ENCODE measurements at regions not wholly inside any gene's neighbourhood (a gene's known extent, or its start where the extent isn't known, plus 50 kb on each side); places are given as distances from the start of the nearest gene placed in this dataset.

DNA sequence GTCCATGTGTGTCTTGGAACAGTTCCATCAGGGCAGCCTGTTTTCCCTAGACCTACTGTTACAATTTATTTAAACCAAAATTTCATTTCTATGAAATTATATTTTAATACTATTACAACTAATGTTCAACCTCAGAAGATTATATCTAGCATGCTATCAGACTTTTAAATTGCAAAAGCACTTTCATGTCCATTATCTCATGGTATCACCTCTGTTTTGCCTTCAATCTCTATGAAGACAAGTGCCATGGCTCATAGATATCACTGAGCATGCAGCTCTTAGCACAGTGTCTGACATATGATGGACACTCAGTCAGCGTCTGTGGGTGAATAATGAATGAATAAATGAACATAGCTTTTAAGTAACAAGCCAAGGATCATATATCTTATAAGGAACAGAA, 288.8 kb downstream of the RAD51AP2 start:
- TF ChIP-seq, protein P1, sequence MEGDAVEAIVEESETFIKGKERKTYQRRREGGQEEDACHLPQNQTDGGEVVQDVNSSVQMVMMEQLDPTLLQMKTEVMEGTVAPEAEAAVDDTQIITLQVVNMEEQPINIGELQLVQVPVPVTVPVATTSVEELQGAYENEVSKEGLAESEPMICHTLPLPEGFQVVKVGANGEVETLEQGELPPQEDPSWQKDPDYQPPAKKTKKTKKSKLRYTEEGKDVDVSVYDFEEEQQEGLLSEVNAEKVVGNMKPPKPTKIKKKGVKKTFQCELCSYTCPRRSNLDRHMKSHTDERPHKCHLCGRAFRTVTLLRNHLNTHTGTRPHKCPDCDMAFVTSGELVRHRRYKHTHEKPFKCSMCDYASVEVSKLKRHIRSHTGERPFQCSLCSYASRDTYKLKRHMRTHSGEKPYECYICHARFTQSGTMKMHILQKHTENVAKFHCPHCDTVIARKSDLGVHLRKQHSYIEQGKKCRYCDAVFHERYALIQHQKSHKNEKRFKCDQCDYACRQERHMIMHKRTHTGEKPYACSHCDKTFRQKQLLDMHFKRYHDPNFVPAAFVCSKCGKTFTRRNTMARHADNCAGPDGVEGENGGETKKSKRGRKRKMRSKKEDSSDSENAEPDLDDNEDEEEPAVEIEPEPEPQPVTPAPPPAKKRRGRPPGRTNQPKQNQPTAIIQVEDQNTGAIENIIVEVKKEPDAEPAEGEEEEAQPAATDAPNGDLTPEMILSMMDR (IDR thresholded peaks at IDR 0.05) = no peak
- TF ChIP-seq POLR2AphosphoS5 (IDR thresholded peaks at IDR 0.05; ENCODE audit: insufficient read depth in 1 of 2, low read depth in 1 of 2) = no peak
